ENCODE measurements at regions not wholly inside any gene's neighbourhood (a gene's known extent, or its start where the extent isn't known, plus 50 kb on each side); places are given as distances from the start of the nearest gene placed in this dataset.

DNA sequence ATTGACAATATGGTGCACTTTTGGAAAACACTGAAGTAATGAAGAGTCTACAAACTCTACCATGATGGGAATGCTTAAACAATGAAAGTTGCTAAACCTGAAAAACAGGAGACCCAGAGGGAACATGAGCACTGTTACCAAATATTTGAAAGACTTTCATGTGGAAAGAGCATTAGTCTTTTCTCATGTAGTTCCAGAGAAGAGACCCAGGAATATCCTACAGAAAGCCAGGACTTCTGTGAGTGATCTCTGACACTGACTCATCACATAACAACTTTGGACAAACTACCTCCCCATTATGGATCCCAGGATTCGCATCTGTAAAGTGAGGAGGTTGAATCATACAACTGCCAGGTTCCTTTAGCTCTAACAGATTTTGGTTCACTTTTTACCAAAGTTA lies 62.2 kb downstream of the FAM181B start:
- TF ChIP-seq, protein P1, sequence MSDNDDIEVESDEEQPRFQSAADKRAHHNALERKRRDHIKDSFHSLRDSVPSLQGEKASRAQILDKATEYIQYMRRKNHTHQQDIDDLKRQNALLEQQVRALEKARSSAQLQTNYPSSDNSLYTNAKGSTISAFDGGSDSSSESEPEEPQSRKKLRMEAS (IDR thresholded peaks at IDR 0.05): no peak
- TF ChIP-seq, protein P2, sequence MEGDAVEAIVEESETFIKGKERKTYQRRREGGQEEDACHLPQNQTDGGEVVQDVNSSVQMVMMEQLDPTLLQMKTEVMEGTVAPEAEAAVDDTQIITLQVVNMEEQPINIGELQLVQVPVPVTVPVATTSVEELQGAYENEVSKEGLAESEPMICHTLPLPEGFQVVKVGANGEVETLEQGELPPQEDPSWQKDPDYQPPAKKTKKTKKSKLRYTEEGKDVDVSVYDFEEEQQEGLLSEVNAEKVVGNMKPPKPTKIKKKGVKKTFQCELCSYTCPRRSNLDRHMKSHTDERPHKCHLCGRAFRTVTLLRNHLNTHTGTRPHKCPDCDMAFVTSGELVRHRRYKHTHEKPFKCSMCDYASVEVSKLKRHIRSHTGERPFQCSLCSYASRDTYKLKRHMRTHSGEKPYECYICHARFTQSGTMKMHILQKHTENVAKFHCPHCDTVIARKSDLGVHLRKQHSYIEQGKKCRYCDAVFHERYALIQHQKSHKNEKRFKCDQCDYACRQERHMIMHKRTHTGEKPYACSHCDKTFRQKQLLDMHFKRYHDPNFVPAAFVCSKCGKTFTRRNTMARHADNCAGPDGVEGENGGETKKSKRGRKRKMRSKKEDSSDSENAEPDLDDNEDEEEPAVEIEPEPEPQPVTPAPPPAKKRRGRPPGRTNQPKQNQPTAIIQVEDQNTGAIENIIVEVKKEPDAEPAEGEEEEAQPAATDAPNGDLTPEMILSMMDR (IDR thresholded peaks at IDR 0.05): no peak
- TF ChIP-seq EHF (CRISPR knock-in tag; IDR thresholded peaks at IDR 0.05) (no peak), RCOR1 (IDR thresholded peaks at IDR 0.05; ENCODE audit: low read depth, low read length) (no peak), JUNB (IDR thresholded peaks at IDR 0.05) (no peak)
